ENCODE measurements at regions not wholly inside any gene's neighbourhood (a gene's known extent, or its start where the extent isn't known, plus 50 kb on each side); places are given as distances from the start of the nearest gene placed in this dataset.
"Not testable (repeated sequence)": the region's sequence is repeated elsewhere in the genome, so short reads cannot be mapped to it uniquely, and the experiment has no call there.

GRCh38 chr4:77446601-77447000, 159.0 kb upstream of the CXCL13 start:
- DNase-seq (ENCODE audit: low spot score) = no peak

GRCh38 chr4:77449171-77449570, 156.4 kb upstream of the CXCL13 start:
- peak; percentile 11 for DNase-seq (ENCODE audit: low spot score)

GRCh38 chr4:77450006-77450405, 155.6 kb upstream of the CXCL13 start:
- DNase-seq (ENCODE audit: low spot score) = no peak

- DNase-seq (ENCODE audit: low spot score) = no peak
Measured at GRCh38 chr4:77451530-77451929, 154.1 kb upstream of the CXCL13 start.

GRCh38 chr4:77452117-77452516, 153.5 kb upstream of the CXCL13 start:
- not testable (repeated sequence) for DNase-seq (ENCODE audit: low spot score)

- DNase-seq (ENCODE audit: low spot score) = no peak
Measured at GRCh38 chr4:77453911-77454310, 151.7 kb upstream of the CXCL13 start.

- DNase-seq (ENCODE audit: low spot score) = no peak
Measured at GRCh38 chr4:77454858-77455257, 150.8 kb upstream of the CXCL13 start.

GRCh38 chr4:77464100-77464499, 141.5 kb upstream of the CXCL13 start:
- not testable (repeated sequence) for DNase-seq (ENCODE audit: low spot score)

GRCh38 chr4:77465271-77465670, 140.3 kb upstream of the CXCL13 start:
- DNase-seq (ENCODE audit: low spot score) = no peak

- DNase-seq (ENCODE audit: low spot score) = no peak
Measured at GRCh38 chr4:77466430-77466829, 139.2 kb upstream of the CXCL13 start.

GRCh38 chr4:77471821-77472495, 133.7 kb upstream of the CXCL13 start:
- DNase-seq (ENCODE audit: low spot score) = no peak

- no peak for DNase-seq (ENCODE audit: low spot score)
Measured at GRCh38 chr4:77473509-77473908, 132.1 kb upstream of the CXCL13 start.

GRCh38 chr4:77481856-77482255, 123.8 kb upstream of the CXCL13 start:
- DNase-seq (ENCODE audit: low spot score) = peak; percentile 23

GRCh38 chr4:77488882-77489281, 116.7 kb upstream of the CXCL13 start:
- no peak for DNase-seq (ENCODE audit: low spot score)

- DNase-seq (ENCODE audit: low spot score) = no peak
Measured at GRCh38 chr4:77493120-77493752, 112.4 kb upstream of the CXCL13 start.

GRCh38 chr4:77493829-77494551, 111.6 kb upstream of the CXCL13 start:
- DNase-seq (ENCODE audit: low spot score) = no peak

- no peak for DNase-seq (ENCODE audit: low spot score)
Measured at GRCh38 chr4:77496457-77496856, 109.2 kb upstream of the CXCL13 start.

- DNase-seq (ENCODE audit: low spot score) = no peak
Measured at GRCh38 chr4:77500801-77501200, 104.8 kb upstream of the CXCL13 start.

- no peak for DNase-seq (ENCODE audit: low spot score)
Measured at GRCh38 chr4:77501240-77501639, 104.4 kb upstream of the CXCL13 start.

GRCh38 chr4:77501851-77502250, 103.8 kb upstream of the CXCL13 start:
- no peak for DNase-seq (ENCODE audit: low spot score)

GRCh38 chr4:77504407-77504806, 101.2 kb upstream of the CXCL13 start:
- no peak for DNase-seq (ENCODE audit: low spot score)

GRCh38 chr4:77505275-77505957, 100.2 kb upstream of the CXCL13 start:
- no peak for DNase-seq (ENCODE audit: low spot score)

GRCh38 chr4:77505958-77506319, 99.7 kb upstream of the CXCL13 start:
- DNase-seq (ENCODE audit: low spot score) = no peak
